GM21390 (cell line): ENCODE measurements at regions not wholly inside any gene's neighbourhood (a gene's known extent, or its start where the extent isn't known, plus 50 kb on each side); places are given as distances from the start of the nearest gene placed in this dataset.

ENCODE experiments used
- ATAC-seq: cut with Tn5 transposase; IDR thresholded peaks from one replicate; pipeline ENCODE4 v1.9.1; 2021; ENCODE audit not compliant: unreplicated experiment

DNA sequence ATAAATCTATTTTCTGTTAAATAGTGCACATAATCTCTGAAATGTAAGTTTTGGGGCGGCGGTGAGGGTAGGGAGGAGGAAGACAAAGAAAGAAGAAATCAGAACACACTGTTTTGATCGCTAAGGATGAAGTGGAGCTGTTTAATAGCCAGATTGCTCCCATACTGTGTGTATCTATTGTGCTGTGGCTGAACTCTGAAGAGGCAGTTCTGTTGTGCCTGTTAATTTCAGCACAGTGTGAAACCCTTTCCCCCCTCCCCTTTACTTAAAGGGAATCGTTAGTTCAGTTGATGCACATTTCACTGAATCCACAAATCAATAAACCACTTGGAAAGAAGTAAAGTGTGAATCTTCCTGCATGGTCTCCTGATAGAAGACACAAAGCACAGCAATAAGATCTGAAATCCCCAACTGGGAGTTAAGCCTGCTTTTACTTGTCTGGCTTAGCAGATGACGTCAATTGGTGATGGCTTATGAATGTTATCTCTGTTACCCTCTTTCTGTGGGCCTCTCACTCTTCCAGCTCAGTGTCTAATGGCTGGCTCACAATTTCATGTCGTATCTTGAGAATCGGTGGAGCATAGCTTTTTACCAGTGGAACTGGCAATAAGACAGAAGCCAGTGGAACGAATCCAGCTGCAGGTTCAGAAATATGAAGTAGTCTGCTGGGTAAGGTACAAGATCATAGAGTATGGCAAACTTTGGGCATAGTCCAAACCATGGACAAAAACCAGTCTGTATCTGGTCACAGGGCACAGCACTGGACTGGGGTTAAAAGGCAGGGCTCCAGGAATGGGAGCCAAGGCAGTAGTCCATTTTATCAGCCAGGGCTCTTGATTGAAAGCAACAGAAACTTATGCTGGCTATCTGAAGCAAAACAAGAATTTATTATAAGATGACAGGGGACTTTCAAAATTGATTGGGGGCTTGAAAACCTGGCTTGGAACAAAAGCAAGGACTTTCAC is 413.5 kb upstream of the SEL1L start:
- ATAC-seq: no peak

GRCh38 chr14:81952917-81953316 is 419.3 kb upstream of the SEL1L start:
- ATAC-seq: no peak

DNA sequence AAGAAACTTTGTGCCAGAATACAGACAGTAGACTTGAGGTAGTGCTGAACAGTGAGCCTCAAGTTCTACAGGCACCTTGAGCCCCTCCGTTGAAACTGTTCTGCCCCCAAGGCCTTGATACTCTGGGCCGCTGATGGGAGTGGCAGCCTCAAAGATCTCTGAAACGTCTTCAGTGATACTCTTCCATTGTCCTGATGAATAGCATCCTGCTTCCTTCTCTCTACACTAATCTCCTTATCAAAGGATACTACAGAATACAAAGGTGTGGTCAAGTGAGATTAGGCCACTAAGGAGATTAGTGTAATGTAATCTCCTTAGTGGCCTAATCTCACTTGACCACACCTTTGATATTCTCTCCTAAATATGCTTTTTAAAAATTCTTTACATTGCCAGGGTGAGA is 419.8 kb upstream of the SEL1L start:
- ATAC-seq: no peak

DNA sequence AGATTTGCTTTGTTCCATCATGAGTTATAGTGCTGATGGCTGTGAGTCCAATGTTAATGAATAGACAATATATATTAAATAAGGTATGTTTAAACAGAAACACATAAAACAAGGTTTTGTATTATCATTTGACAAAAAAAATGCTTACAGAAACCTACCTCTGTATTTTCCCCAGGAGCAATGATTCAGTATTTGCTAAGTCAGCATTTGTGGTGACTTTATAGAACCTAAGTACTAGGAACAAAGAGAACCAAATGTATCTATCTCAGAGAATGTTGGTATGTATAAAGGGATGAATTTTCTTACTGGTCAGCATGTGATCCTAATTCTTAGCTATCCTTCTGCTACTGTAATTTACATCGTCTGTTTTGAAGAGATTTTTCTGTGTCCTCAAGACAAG is 421.5 kb upstream of the SEL1L start:
- no peak for ATAC-seq

DNA sequence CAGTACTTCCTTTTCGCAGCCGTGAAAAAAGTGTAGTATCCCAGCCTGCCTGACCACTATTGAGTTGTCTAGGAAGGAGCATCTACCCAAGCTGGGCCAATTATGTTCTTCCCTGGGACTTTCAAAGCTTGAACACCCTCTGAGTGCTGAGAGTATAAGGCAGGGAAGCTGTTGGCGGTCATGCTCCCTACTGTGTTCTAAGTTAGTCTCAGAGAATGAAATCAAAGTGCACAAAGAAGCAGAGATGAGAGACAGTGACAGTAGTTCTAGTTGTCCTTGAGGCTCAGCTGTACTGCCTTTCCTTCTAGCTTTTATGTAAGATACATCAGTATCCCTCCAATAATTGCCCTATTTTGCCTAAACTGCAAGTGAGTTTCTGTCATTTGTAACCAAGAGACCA is 427.1 kb upstream of the SEL1L start:
- ATAC-seq: no peak

DNA sequence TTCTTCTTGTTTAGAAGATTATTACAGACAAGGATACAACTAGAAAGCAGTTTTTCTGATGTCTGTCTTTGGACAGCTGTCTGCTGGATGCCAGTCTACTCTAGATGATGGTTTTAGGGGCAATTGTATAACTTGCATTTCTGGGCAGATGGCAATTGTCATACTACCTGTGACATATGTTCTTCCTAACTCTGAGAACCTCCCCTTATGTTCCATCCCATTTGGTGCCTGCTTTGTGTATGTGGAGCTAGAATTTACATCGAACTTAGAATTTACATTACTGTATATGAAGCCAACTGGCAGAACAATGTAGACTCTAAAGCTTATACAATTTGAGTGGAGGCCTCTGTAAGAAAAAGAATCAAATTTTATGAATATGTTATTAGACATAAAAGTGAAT is 430.2 kb upstream of the SEL1L start:
- ATAC-seq: no peak

GRCh38 chr14:81970307-81970706 is 436.7 kb upstream of the SEL1L start:
- ATAC-seq: no peak

- ATAC-seq: no peak
Measured at GRCh38 chr14:81971911-81972310, 438.3 kb upstream of the SEL1L start.

- ATAC-seq: no peak
Measured at GRCh38 chr14:81972601-81973000, 438.9 kb upstream of the SEL1L start.

DNA sequence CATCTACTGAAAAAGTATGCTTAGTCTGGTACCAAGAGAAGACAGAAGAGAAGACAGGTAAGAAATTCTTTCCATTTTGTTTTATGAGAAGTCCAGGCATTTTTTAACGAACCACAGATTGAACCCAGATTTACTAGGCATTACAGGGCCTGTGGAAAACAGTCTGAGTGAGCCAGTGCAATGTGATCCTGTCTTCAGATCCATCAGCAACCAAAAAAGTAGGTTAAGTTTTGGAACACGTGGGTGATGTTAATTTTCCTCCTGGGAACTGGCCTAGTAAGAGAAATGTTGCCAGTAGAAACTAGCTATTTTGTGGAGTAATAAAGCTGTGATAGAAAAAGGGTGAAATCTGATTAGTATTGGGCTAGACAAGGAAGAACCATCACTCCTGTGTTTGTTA is 440.9 kb upstream of the SEL1L start:
- no peak for ATAC-seq

DNA sequence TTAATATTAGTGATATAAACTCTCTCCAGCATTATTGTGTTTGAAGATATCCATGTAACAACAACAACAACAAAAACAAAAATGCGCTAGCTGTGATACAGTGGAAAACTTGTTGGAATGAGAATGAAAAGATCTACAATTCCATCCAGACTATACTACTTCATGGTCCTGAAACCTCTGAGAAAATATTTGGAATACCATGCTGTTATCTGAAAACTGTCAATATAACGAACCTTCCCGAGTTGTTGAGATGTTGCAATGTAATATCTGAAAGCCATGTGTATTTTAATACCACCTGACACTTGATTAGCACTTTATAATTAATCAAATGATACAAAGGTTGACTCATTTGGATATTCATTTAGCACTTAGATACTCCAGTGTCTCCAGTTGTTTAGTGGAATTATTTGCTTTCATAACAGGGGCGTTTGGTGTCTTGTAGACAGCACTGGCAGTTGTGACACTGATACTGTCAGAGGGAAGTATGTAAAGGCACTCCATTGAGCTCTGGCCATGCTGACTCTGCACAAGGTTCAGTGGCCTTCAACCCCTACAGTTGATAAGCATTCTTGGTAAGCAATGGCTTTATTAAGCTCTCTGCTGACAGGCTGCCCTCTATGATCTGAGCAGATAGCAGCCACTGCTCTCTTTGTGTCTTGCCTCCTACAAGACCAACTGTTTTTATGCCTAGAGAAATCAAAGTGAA is 447.1 kb upstream of the SEL1L start:
- no peak for ATAC-seq

- no peak for ATAC-seq
Measured at GRCh38 chr14:81981307-81981675, 447.6 kb upstream of the SEL1L start.

- ATAC-seq: no peak
Measured at GRCh38 chr14:81982046-81982445, 448.4 kb upstream of the SEL1L start.

DNA sequence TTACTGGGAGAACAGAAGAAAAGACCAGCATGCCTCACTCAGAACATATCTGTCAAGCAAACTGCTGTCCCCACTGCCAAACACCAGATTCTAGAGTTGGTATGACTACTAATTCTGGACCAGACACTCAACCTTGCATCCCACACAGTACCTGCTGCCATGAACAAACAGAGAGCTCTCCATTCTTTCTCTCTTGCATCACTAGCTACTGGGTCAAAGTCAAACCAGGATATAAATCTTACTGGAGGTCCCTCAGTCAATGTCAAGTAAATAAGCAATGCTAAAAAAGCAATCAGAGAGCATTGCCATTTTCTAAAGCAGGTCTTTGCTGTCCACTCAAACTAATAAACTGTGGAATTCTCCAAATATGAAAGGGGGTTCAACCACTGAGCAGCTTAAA is 452.4 kb upstream of the SEL1L start:
- ATAC-seq: no peak

DNA sequence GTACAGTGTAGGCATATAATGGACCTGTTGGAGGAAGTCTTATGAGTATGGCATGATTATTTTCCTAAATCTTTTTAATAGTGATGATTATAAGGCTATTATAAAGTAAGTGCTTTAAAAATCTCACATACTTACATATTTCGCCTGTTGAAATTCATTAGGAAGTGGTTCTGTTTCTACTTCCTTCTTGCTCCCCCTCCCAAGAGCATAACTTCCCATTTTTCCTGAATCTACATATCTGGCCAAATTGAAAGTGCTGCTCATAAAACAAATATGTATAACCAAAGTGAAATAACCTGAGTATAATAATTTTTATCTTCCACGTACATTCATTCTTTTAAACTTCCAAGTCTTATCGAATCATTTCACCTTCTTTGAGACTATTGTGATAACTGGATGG is 455.6 kb upstream of the SEL1L start:
- no peak for ATAC-seq

DNA sequence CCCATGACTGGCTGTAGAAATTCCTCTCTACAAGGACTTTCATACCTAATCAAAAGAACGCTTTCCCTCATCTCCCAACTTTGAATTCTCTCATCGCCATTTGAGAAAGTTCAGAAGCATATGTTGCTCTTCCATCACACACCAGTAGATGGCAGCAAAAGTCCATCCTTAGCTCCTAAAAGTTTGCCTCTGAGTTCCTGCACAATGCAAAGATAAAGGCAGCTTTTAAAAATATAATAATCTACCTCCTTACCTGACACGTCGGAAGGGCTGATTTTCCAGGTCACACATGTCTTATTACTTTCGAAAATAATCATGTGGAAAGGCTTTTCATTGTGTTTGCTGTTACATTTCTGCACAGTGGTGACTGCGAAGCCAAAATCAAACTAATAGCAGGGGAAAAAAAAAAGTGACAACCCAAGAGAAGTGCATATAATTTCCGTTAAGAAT is 456.7 kb upstream of the SEL1L start:
- ATAC-seq: peak; percentile 75

DNA sequence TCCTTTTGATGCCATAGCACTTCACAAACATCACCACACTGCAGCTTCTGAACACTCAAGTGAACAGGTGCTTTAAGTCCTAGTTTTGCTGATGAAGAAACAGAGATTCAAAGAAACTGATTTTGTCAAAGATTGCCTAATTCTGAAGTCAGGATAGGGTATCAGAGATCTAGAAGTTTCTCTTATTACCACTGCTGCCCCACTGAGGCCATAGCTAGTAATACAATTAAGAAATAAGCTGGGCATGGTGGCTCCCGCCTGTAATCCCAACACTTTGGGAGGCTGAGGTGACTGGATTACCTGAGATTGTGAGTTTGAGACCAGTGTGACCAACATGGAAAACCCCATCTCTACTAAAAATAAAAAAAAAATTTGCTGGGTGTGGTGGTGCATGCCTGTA is 458.3 kb upstream of the SEL1L start:
- no peak for ATAC-seq

DNA sequence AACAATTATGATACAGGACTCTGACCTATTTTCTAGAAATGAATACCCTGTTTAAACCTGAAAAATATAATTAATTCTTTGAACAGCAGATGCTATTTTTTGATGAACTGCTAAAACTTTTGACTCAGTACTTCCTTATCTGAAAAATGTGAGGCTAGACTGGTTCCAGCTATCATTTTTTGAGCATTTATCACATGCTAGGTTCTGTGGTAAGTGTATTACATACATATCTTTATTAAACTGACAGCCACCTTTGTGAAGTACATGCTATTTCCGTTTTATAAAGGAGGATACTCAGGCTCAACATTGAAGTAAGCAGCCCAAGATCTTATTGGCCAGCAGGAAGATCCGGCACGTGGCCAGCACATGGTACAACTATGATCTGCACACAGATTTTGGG is 459.8 kb upstream of the SEL1L start:
- ATAC-seq: no peak

DNA sequence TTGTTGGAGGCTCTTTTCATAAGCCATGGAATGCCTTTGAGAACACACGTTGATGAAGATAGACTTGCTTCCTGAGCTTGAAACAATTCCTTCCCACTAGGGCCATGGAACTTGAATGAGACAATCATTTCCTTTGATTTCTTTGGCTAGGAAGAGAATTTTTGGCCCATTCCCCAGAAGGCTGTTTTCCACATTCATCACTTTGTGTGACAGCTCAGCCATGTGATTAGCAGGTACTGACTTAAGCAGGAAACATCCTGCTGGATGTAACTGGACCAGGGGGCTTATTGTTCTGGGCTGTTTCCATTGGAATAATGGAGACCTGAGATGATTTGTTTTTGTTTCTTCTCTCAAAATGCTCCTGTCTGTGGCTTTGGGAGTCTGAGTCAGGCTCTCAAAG is 469.8 kb upstream of the SEL1L start:
- no peak for ATAC-seq

- ATAC-seq: no peak
Measured at GRCh38 chr14:82009076-82009475, 475.4 kb upstream of the SEL1L start.

GRCh38 chr14:82009993-82010392 is 476.3 kb upstream of the SEL1L start:
- ATAC-seq: no peak

DNA sequence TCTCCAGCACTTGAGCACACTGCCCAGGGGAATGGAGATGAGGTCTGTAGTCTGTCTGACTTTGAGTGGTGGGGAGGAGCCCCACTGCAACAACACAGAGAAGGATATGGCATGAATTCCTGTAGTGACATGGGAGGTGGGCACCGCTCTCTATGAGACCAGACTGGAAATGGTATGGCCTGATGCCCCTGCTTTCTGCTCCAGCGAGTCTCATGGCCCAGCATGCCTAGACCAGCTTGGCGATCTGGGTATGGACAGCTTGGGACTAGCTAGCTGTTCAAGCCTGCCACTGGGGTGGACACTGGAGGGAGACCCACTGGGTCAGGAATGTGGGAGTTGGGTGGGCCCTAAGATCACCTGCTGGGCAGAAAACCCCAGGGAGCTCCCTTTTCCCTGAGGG is 477.8 kb upstream of the SEL1L start:
- no peak for ATAC-seq
